Sigmoid colon (tissue), 4 donors: ENCODE measurements at regions not wholly inside any gene's neighbourhood (a gene's known extent, or its start where the extent isn't known, plus 50 kb on each side); places are given as distances from the start of the nearest gene placed in this dataset.

ENCODE experiments used
- POLR2A ChIP-seq, 2 donors: fragments of 450-650 bp; IDR thresholded peaks; one replicate each; pipeline ENCODE4 v1.6.1; 2016; ENCODE audit warnings: antibody characterized with exemption in 2 of 2, mild to moderate bottlenecking in 2 of 2, moderate library complexity in 2 of 2
- POLR2AphosphoS5 ChIP-seq, 4 donors: sonication (generic); formaldehyde crosslinking; IDR thresholded peaks; one replicate each; pipeline ENCODE4 v1.6.1; 2017; ENCODE audit warnings: antibody characterized with exemption in 4 of 4
- TF ChIP-seq, protein P1 (sequence below), 4 experiments: fragments of 450-650 bp in 3 of 4; fragments of 200-600 bp in 1 of 4; IDR thresholded peaks; one replicate each; pipeline ENCODE4 v1.5.1; 2016 to 2019; ENCODE audit warnings: antibody characterized with exemption in 4 of 4, mild to moderate bottlenecking in 3 of 4, moderate library complexity in 2 of 4

- TF ChIP-seq POLR2AphosphoS5 (IDR thresholded peaks at IDR 0.05) (no peak), POLR2A (IDR thresholded peaks at IDR 0.05) (no peak)
- TF ChIP-seq, protein P1, sequence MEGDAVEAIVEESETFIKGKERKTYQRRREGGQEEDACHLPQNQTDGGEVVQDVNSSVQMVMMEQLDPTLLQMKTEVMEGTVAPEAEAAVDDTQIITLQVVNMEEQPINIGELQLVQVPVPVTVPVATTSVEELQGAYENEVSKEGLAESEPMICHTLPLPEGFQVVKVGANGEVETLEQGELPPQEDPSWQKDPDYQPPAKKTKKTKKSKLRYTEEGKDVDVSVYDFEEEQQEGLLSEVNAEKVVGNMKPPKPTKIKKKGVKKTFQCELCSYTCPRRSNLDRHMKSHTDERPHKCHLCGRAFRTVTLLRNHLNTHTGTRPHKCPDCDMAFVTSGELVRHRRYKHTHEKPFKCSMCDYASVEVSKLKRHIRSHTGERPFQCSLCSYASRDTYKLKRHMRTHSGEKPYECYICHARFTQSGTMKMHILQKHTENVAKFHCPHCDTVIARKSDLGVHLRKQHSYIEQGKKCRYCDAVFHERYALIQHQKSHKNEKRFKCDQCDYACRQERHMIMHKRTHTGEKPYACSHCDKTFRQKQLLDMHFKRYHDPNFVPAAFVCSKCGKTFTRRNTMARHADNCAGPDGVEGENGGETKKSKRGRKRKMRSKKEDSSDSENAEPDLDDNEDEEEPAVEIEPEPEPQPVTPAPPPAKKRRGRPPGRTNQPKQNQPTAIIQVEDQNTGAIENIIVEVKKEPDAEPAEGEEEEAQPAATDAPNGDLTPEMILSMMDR (IDR thresholded peaks at IDR 0.05), result no peak
Measured at GRCh38 chr3:168383573-168383972, 287.8 kb upstream of the GOLIM4 start.
